Transverse colon (tissue), 4 donors: ENCODE measurements at regions not wholly inside any gene's neighbourhood (a gene's known extent, or its start where the extent isn't known, plus 50 kb on each side); places are given as distances from the start of the nearest gene placed in this dataset.

Source experiments
- POLR2AphosphoS5 ChIP-seq, 3 donors: sonication (generic); formaldehyde crosslinking; IDR thresholded peaks; one replicate each; pipeline ENCODE4 v1.6.1; 2016; ENCODE audit warnings: antibody characterized with exemption in 3 of 3
- TF ChIP-seq, protein P1 (sequence below), 5 experiments: fragments of 200-600 bp in 3 of 5; fragments of 450-650 bp in 2 of 5; sonication (generic) in 3 of 5; IDR thresholded peaks; 1 replicate in 2 of 5; 2 replicates in 3 of 5; pipeline ENCODE4 v1.5.1; 2016 to 2017; ENCODE audit warnings: antibody characterized with exemption in 5 of 5, inconsistent platforms in 3 of 5, mild to moderate bottlenecking in 2 of 5, moderate library complexity in 1 of 5

GRCh38 chr22:44391481-44392445, 79.0 kb upstream of the SHISAL1 start:
- no peak for TF ChIP-seq POLR2AphosphoS5 (IDR thresholded peaks at IDR 0.05)
- TF ChIP-seq, protein P1, sequence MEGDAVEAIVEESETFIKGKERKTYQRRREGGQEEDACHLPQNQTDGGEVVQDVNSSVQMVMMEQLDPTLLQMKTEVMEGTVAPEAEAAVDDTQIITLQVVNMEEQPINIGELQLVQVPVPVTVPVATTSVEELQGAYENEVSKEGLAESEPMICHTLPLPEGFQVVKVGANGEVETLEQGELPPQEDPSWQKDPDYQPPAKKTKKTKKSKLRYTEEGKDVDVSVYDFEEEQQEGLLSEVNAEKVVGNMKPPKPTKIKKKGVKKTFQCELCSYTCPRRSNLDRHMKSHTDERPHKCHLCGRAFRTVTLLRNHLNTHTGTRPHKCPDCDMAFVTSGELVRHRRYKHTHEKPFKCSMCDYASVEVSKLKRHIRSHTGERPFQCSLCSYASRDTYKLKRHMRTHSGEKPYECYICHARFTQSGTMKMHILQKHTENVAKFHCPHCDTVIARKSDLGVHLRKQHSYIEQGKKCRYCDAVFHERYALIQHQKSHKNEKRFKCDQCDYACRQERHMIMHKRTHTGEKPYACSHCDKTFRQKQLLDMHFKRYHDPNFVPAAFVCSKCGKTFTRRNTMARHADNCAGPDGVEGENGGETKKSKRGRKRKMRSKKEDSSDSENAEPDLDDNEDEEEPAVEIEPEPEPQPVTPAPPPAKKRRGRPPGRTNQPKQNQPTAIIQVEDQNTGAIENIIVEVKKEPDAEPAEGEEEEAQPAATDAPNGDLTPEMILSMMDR (IDR thresholded peaks at IDR 0.05), result no peak
